Neural cell (in vitro differentiated cells): ENCODE measurements at regions not wholly inside any gene's neighbourhood (a gene's known extent, or its start where the extent isn't known, plus 50 kb on each side); places are given as distances from the start of the nearest gene placed in this dataset.
"Not testable (repeated sequence)": the region's sequence is repeated elsewhere in the genome, so short reads cannot be mapped to it uniquely, and the experiment has no call there.

Experiments used
- H2AFZ ChIP-seq: fragments of 200-600, 300-800 bp; sonication (generic), shearing (Covaris generic); 2 replicates; pipeline ENCODE4 v1.6.0; 2014; ENCODE audit warnings: low read depth, mild to moderate bottlenecking, antibody characterized with exemption, low read length, moderate library complexity
- H3F3A ChIP-seq: fragments of 200-600 bp; shearing (Covaris generic); 2 replicates; pipeline ENCODE4 v1.6.1; 2016; ENCODE audit warnings: mild to moderate bottlenecking, moderate library complexity, mixed read lengths, antibody characterized with exemption, low read length; ENCODE audit not compliant: insufficient read depth, poor library complexity, severe bottlenecking
- H3K27ac ChIP-seq: fragments of 200-600, 300-800 bp; sonication (generic), shearing (Covaris generic); 2 replicates; pipeline ENCODE4 v1.5.1; 2014; ENCODE audit warnings: mild to moderate bottlenecking, low read length, moderate library complexity
- H3K27me3 ChIP-seq: fragments of 300-800, 200-600 bp; sonication (generic), shearing (Covaris generic); 2 replicates; pipeline ENCODE4 v1.6.0; 2014; ENCODE audit warnings: mild to moderate bottlenecking, low read depth, low read length, moderate library complexity; ENCODE audit not compliant: insufficient read depth
- H3K36me3 ChIP-seq: fragments of 300-800, 200-600 bp; sonication (generic), shearing (Covaris generic); 2 replicates; pipeline ENCODE4 v1.5.1; 2014; ENCODE audit warnings: mild to moderate bottlenecking, antibody characterized with exemption, low read length, moderate library complexity; ENCODE audit not compliant: insufficient read depth
- H3K4me2 ChIP-seq: fragments of 300-800, 200-600 bp; sonication (generic), shearing (Covaris generic); 2 replicates; pipeline ENCODE4 v1.6.0; 2014; ENCODE audit warnings: mild to moderate bottlenecking, low read length
- H3K4me3 ChIP-seq: fragments of 300-800, 200-600 bp; sonication (generic), shearing (Covaris generic); 2 replicates; pipeline ENCODE4 v1.5.1; 2014; ENCODE audit warnings: mild to moderate bottlenecking, low read length, moderate library complexity
- H3K79me2 ChIP-seq: fragments of 200-600 bp; shearing (Covaris generic); replicated peaks from 2 replicates; pipeline ENCODE4 v1.6.0; 2014; ENCODE audit warnings: mild to moderate bottlenecking, low read length, moderate library complexity; ENCODE audit not compliant: insufficient read depth
- H3K9ac ChIP-seq: fragments of 300-800, 200-600 bp; sonication (generic), shearing (Covaris generic); 2 replicates; pipeline ENCODE4 v1.6.1; 2016; ENCODE audit warnings: mild to moderate bottlenecking, low read length, mixed read lengths
- H3K9me2 ChIP-seq: fragments of 200-600 bp; shearing (Covaris generic); 2 replicates; pipeline ENCODE4 v1.6.1; 2016; ENCODE audit warnings: mild to moderate bottlenecking, low read length, mixed read lengths; ENCODE audit not compliant: insufficient read depth
- H3K9me3 ChIP-seq: fragments of 200-600, 300-800 bp; sonication (generic), shearing (Covaris generic); 2 replicates; pipeline ENCODE4 v1.6.1; 2016; ENCODE audit warnings: mild to moderate bottlenecking, mixed run types, low read length, moderate library complexity, mixed read lengths
- H4K20me1 ChIP-seq: fragments of 200-600 bp; shearing (Covaris generic); 2 replicates; pipeline ENCODE4 v1.6.1; 2016; ENCODE audit warnings: mild to moderate bottlenecking, mixed run types; ENCODE audit not compliant: insufficient read depth
- CTCF ChIP-seq: fragments of 450-650 bp; IDR thresholded peaks from 2 replicates; pipeline ENCODE4 v1.5.1; 2014; ENCODE audit warnings: antibody characterized with exemption, mild to moderate bottlenecking, moderate library complexity; ENCODE audit not compliant: poor library complexity, severe bottlenecking
- EP300 ChIP-seq: fragments of 450-650 bp; conservative IDR thresholded peaks from 2 replicates; pipeline ENCODE4 v1.6.1; 2014; ENCODE audit warnings: antibody characterized with exemption, mild to moderate bottlenecking, moderate library complexity; ENCODE audit not compliant: poor library complexity, severe bottlenecking
- EZH2 ChIP-seq: fragments of 200-600, 300-800 bp; shearing (Covaris generic), sonication (generic); IDR thresholded peaks from 2 replicates; pipeline ENCODE4 v1.6.1; 2014; ENCODE audit warnings: antibody characterized with exemption, low read length, borderline replicate concordance, mild to moderate bottlenecking; ENCODE audit not compliant: insufficient read depth, poor library complexity, severe bottlenecking
- MXI1 ChIP-seq: fragments of 450-650 bp; conservative IDR thresholded peaks from 2 replicates; pipeline ENCODE4 v1.6.1; 2014; ENCODE audit warnings: antibody characterized with exemption, mild to moderate bottlenecking; ENCODE audit not compliant: poor library complexity, severe bottlenecking
- POLR2AphosphoS5 ChIP-seq: IDR thresholded peaks from 2 replicates; pipeline ENCODE4 v1.6.1; 2012
- RAD21 ChIP-seq: fragments of 450-650 bp; conservative IDR thresholded peaks from 2 replicates; pipeline ENCODE4 v1.6.1; 2014; ENCODE audit warnings: antibody characterized with exemption, mild to moderate bottlenecking, moderate library complexity
- REST ChIP-seq: IDR thresholded peaks from 2 replicates; pipeline ENCODE4 v1.6.1; 2012; ENCODE audit warnings: borderline replicate concordance
- SMC3 ChIP-seq: fragments of 450-650 bp; conservative IDR thresholded peaks from 2 replicates; pipeline ENCODE4 v1.6.1; 2014; ENCODE audit warnings: antibody characterized with exemption, mild to moderate bottlenecking, moderate library complexity; ENCODE audit not compliant: poor library complexity
- TAF1 ChIP-seq: IDR thresholded peaks from 2 replicates; pipeline ENCODE4 v1.6.1; 2012; ENCODE audit warnings: low read depth

GRCh38 chrX:40868868-40869267 lies 133.5 kb upstream of the MED14 start:
- no peaks in the 10 kb centered on the region for H4K20me1 ChIP-seq
- H3K9me3 ChIP-seq = no peaks in the 10 kb centered on the region
- H3K36me3 ChIP-seq = no peaks in the 10 kb centered on the region
- no peak overlapping the region for H2AFZ ChIP-seq
- no peak for TF ChIP-seq REST
- TF ChIP-seq MXI1 = no peak
- TF ChIP-seq EP300 = no peak
- TF ChIP-seq RAD21 = no peak
- no peak for TF ChIP-seq EZH2
- TF ChIP-seq POLR2AphosphoS5 = no peak
- TF ChIP-seq TAF1 = no peak
- H3K27me3 ChIP-seq = no peaks in the 10 kb centered on the region
- no peak overlapping the region for H3K27ac ChIP-seq
- H3K9ac ChIP-seq = no peak overlapping the region
- H3K9me2 ChIP-seq = no peaks in the 10 kb centered on the region
- H3F3A ChIP-seq = no peaks in the 10 kb centered on the region
- H3K79me2 ChIP-seq = no peaks in the 10 kb centered on the region
- H3K4me2 ChIP-seq = no peak overlapping the region
- no peak overlapping the region for H3K4me3 ChIP-seq

GRCh38 chrX:40870982-40871381 lies 135.6 kb upstream of the MED14 start:
- H3K27me3 ChIP-seq = not testable (repeated sequence)

GRCh38 chrX:40871385-40872082 lies 136.2 kb upstream of the MED14 start:
- Histone ChIP-seq H3K36me3 (no peaks in the 10 kb centered on the region), H3F3A (no peaks in the 10 kb centered on the region), H3K27me3 (no peaks in the 10 kb centered on the region), H2AFZ (no peak overlapping the region), H3K79me2 (no peaks in the 10 kb centered on the region), H3K4me3 (no peak overlapping the region), H3K9me2 (no peaks in the 10 kb centered on the region), H3K9ac (no peak overlapping the region), H3K4me2 (no peak overlapping the region), H3K9me3 (no peaks in the 10 kb centered on the region), H3K27ac (no peak overlapping the region), H4K20me1 (no peaks in the 10 kb centered on the region)
- TF ChIP-seq EZH2 (no peak), MXI1 (no peak), TAF1 (no peak), REST (no peak), EP300 (no peak), SMC3 (no peak), CTCF (no peak), POLR2AphosphoS5 (no peak)

More at GRCh38 chrX:40870982-40871381, 135.6 kb upstream of the MED14 start:
- not testable (repeated sequence) for H4K20me1 ChIP-seq, H3F3A ChIP-seq, H3K4me3 ChIP-seq, H3K9ac ChIP-seq, H3K4me2 ChIP-seq, H3K27ac ChIP-seq, H3K9me3 ChIP-seq, H3K9me2 ChIP-seq, H3K36me3 ChIP-seq, H3K79me2 ChIP-seq, H2AFZ ChIP-seq
